C4-2B (cell line): ENCODE measurements at regions not wholly inside any gene's neighbourhood (a gene's known extent, or its start where the extent isn't known, plus 50 kb on each side); places are given as distances from the start of the nearest gene placed in this dataset.

Source experiments
- H3K27ac ChIP-seq: fragments of 450-650 bp; 2 replicates; pipeline ENCODE4 v1.5.1; 2017
- CTCF ChIP-seq: fragments of 450-650 bp; conservative IDR thresholded peaks from 2 replicates; pipeline ENCODE4 v1.5.1; 2017; ENCODE audit warnings: mild to moderate bottlenecking
- ZFX ChIP-seq: fragments of 450-650 bp; IDR thresholded peaks from 2 replicates; pipeline ENCODE4 v1.6.1; 2017

GRCh38 chr7:16021851-16022250 lies 335.4 kb upstream of the MEOX2 start:
- no peak for TF ChIP-seq ZFX
- no peak for TF ChIP-seq CTCF
- no peak overlapping the region for H3K27ac ChIP-seq

DNA sequence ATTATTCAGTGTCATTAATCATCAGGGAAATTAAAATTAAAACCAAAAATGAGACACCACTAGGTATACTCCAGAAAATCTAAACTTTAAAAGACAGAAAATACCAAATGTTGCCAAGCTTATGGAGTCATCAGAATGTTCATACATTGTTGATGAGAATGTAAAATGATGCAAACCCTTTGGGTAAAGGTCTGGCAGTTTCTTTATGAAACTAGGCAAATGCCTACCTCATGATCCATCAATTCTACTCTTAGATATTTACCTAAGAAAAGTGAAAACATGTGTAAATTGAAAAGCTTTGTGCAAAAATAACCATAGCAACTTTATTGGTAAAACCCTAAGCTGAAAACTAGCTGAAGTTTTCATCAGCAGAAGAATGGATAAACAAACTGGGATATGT lies 329.5 kb upstream of the MEOX2 start:
- no peak overlapping the region for H3K27ac ChIP-seq

GRCh38 chr7:16014031-16014430 lies 327.5 kb upstream of the MEOX2 start:
- H3K27ac ChIP-seq: no peak overlapping the region
- TF ChIP-seq CTCF (no peak), ZFX (no peak)

More for the DNA sequence above, 329.5 kb upstream of the MEOX2 start:
- TF ChIP-seq ZFX (no peak), CTCF (no peak)

DNA sequence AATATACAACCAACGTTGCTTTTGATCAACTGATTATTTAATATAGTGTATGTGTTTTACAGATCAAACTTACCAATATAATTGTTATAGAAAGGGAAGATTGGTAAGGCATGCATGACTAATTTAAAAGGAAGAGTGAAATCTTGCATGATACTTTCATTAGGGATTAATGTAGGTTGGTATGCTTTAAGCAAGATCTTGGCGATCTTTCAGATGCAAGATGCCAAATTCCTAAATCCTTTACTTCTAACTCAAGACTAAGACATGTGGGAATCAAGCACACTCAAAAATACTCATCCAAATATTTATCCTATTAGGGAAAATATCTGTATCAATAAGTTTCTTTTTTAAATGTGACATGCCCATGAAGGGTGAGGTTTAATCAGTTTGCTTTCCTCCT lies 321.4 kb upstream of the MEOX2 start:
- no peak for TF ChIP-seq ZFX
- TF ChIP-seq CTCF: no peak
- no peak overlapping the region for H3K27ac ChIP-seq

GRCh38 chr7:16004702-16005101 lies 318.2 kb upstream of the MEOX2 start:
- H3K27ac ChIP-seq: no peak overlapping the region
- TF ChIP-seq ZFX: no peak
- TF ChIP-seq CTCF: no peak

DNA sequence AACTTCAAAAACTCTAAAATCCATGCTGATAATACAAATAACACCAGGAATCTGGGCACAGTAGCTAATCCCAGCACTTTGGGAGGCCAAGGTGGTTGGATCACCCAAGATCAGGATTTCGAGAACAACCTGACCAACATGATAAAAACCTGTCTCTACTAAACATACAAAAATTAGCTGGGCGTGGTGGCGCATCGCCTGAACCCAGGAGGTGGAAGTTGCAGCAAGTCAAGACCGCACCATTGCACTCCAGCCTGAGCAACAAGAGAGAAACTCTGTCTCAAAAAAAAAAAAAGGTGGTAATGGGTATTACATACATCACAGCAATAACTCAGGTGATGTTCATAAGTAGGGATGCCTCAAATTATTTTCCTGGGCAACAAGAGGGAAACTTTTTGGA lies 315.0 kb upstream of the MEOX2 start:
- no peak overlapping the region for H3K27ac ChIP-seq
- no peak for TF ChIP-seq ZFX
- no peak for TF ChIP-seq CTCF

DNA sequence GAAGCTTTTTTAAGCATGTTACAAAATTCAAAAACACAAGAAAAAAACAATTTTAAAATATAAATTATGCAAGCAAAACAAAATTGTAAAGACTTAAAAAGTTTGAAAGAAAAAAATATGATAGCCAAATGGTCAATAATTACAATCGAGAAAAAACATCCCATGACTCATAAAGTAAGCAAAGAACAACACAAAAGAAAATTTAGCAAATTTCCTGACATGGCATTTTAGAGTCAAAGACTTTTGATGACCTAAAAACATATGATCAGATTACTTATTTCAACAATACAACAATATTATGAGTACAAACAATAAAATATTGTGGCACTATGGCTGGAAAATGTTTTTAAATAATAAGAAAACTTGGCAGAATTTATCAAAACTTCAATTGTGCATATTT lies 312.1 kb upstream of the MEOX2 start:
- H3K27ac ChIP-seq: no peak overlapping the region
- TF ChIP-seq CTCF: no peak
- no peak for TF ChIP-seq ZFX
